ENCODE measurements at regions not wholly inside any gene's neighbourhood (a gene's known extent, or its start where the extent isn't known, plus 50 kb on each side); places are given as distances from the start of the nearest gene placed in this dataset.

DNA sequence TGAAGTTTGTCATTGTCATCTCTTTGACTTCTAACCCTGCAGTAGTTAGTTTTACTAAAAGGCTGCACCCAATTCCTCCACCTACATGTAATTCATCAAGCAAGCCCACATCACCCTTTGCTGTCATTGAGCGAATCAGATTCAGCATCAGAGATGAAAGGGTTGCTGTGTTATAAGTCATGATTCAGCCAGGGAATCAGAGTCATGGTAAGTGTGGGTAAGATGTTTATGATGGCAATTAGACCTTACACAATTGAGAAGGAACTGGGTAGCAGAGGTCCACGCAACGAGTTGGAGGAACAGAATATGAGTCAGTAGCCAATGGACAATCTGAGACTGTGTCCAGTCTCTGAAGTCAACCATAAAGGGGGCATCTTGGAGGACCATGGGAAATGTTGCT, 162.8 kb upstream of the SNX19 start:
- H3K4me1 ChIP-seq (ENCODE audit: low read depth) = no peaks in the 10 kb centered on the region
- no peak for TF ChIP-seq CTCF (IDR thresholded peaks at IDR 0.05)
- no peak overlapping the region for H3K4me3 ChIP-seq
- DNase-seq (no peak), ATAC-seq (no peak)
- H3K36me3 ChIP-seq (ENCODE audit: low read depth) = no peaks in the 10 kb centered on the region
- intact Hi-C loops (cut with DNase I, micrococcal nuclease) = no loop called here
- H3K9me3 ChIP-seq = no peaks in the 10 kb centered on the region

- no peak for ATAC-seq
- TF ChIP-seq CTCF (IDR thresholded peaks at IDR 0.05) = no peak
Measured at GRCh38 chr11:131089727-131090245, 173.5 kb upstream of the SNX19 start.

DNA sequence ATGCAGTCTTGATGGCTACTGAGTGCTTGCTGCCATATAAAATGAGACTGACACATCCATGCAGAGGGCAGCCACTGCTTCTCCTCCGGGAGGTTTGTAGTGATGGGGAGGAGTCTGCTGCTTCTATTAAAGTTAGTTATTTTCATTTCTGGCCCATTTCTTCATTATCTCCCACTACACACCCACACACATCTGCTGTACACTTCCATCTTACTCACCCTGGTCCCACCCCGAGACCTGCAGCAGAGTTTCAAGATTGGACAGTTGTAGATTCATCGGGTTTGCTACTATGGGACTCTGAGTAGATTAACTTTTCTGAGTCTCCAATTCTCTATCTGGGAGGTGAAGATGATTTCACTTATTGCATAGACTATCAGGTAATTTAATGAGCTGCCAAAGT, 176.2 kb upstream of the SNX19 start:
- DNase-seq (no peak), ATAC-seq (no peak)
- TF ChIP-seq CTCF (IDR thresholded peaks at IDR 0.05) = no peak
- Histone ChIP-seq H3K4me3 (no peak overlapping the region), H3K9me3 (no peaks in the 10 kb centered on the region), H3K4me1 (ENCODE audit: low read depth) (no peaks in the 10 kb centered on the region), H3K36me3 (ENCODE audit: low read depth) (no peaks in the 10 kb centered on the region)
- intact Hi-C loops (cut with DNase I, micrococcal nuclease) = no loop called here

More at GRCh38 chr11:131089727-131090245, 173.5 kb upstream of the SNX19 start:
- intact Hi-C loops (cut with DNase I, micrococcal nuclease) = no loop called here
- Histone ChIP-seq H3K9me3 (peaks cover 4% of the 10 kb centered on the region), H3K36me3 (ENCODE audit: low read depth) (no peaks in the 10 kb centered on the region), H3K4me1 (ENCODE audit: low read depth) (no peaks in the 10 kb centered on the region), H3K4me3 (no peak overlapping the region)
- DNase-seq = no peak

GRCh38 chr11:131094827-131095226, 178.5 kb upstream of the SNX19 start:
- Histone ChIP-seq H3K9me3 (no peaks in the 10 kb centered on the region), H3K4me1 (ENCODE audit: low read depth) (no peaks in the 10 kb centered on the region), H3K4me3 (no peak overlapping the region), H3K36me3 (ENCODE audit: low read depth) (no peaks in the 10 kb centered on the region)
- no peak for TF ChIP-seq CTCF (IDR thresholded peaks at IDR 0.05)
- DNase-seq (no peak), ATAC-seq (no peak)
- intact Hi-C loops (cut with DNase I, micrococcal nuclease) = no loop called here

DNA sequence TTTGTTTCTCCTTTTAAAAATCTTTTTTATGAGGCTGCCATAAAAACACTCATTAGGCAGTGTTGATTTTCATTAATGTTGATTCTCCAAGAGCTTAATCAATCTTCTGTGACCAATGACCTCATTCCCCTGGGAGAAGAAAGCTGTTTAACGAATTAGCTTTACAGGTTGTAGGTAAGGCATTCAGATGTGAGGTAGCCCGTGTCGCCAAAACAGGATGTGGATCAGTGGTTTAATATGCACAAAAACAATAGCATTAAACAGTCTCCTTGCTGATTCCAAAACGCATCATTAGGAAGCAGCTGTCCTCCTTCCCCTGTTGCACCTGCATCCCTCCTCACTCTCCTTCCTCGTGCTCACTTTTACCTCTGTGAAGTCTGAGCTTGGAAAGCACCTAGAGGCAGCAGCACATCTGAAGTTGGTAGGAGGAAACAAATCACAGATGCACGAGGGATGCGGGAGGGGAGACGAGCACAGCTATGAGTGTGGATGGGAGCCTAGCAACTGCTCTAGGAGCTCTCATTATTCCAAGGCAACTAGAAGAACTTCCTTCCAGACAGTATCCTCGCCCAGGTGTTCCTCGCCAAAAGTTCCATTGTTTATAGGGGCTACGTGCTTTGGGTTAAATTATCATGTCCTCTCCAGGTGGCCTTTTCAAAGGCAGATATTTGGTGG, 179.4 kb upstream of the SNX19 start:
- ATAC-seq (no peak), DNase-seq (no peak)
- no peaks in the 10 kb centered on the region for H3K9me3 ChIP-seq
- no peak overlapping the region for H3K4me3 ChIP-seq
- no peak for TF ChIP-seq CTCF (IDR thresholded peaks at IDR 0.05)
- intact Hi-C loops (cut with DNase I, micrococcal nuclease) = no loop called here
- H3K36me3 ChIP-seq (ENCODE audit: low read depth) = no peaks in the 10 kb centered on the region
- no peaks in the 10 kb centered on the region for H3K4me1 ChIP-seq (ENCODE audit: low read depth)
